ENCODE measurements at regions not wholly inside any gene's neighbourhood (a gene's known extent, or its start where the extent isn't known, plus 50 kb on each side); places are given as distances from the start of the nearest gene placed in this dataset.

DNA sequence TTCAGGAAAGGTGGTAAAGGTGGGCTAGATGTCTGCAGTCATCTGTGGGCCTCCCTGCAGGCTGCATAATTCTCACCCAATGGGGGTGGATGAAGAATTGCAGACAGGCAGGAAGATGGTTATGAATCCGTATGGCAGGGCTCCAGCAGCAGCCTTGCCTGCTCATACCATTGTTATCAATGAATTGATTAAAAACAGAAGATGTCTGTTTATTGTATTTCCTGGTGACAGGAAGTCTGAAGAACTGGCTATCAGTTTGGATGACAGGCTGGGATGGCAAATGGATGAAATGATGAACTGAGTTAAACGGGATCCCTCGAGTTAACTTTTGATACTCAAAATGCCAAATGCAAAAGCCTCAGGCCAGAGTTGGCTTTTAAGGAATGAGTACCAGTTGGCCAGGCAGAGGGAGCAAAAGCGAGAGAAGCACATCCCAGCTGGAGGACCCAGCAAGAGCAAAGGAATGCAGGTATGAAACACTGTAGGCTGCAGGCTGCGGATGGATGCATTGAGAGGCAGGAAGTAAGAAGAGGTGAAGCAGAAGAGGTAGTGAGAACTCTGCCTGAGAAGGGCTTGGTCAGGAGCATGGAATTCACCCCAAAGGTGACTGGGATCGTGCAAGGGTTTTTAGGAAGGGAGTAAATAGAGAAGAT, 550.0 kb upstream of the TBX3 start:
- Histone ChIP-seq H3K27ac (no peak overlapping the region), H3K4me3 (no peak overlapping the region)
- no peak for DNase-seq (ENCODE audit: low spot score)
- TF ChIP-seq, protein P1, sequence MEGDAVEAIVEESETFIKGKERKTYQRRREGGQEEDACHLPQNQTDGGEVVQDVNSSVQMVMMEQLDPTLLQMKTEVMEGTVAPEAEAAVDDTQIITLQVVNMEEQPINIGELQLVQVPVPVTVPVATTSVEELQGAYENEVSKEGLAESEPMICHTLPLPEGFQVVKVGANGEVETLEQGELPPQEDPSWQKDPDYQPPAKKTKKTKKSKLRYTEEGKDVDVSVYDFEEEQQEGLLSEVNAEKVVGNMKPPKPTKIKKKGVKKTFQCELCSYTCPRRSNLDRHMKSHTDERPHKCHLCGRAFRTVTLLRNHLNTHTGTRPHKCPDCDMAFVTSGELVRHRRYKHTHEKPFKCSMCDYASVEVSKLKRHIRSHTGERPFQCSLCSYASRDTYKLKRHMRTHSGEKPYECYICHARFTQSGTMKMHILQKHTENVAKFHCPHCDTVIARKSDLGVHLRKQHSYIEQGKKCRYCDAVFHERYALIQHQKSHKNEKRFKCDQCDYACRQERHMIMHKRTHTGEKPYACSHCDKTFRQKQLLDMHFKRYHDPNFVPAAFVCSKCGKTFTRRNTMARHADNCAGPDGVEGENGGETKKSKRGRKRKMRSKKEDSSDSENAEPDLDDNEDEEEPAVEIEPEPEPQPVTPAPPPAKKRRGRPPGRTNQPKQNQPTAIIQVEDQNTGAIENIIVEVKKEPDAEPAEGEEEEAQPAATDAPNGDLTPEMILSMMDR (IDR thresholded peaks at IDR 0.05), result no peak

DNA sequence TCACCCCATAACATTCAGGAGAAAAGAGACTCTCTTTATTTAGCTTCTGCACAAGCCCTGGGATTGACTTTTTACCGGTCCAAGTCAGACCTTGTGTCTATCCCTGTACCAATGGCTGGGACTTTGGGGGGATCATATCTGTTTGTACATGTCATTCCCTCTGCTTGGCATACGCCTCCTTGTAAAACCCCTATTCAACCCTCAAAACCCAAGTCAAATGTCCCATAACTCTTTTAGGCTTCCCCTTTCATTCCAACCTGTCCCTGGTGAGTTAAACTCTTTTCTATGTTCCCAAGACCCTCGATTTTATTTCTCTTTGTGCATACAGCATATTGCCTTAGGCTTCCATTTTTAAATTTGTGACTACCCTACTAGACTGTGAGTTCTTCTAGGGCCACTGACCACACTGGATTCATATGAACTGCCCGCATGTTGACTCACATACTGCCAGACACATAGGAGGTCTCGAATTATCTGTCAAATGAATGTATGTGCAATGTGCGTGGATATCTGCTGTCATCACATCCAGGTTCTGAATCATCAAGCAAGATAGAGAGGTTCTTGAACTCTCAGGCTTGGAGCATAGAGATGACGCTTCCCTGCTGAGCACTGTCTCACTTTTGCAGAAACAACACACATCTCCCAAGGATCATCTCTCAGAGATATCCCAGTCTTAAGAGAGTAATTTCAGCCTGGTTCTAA, 548.6 kb upstream of the TBX3 start:
- TF ChIP-seq, protein P1 (IDR thresholded peaks at IDR 0.05), result no peak
- DNase-seq (ENCODE audit: low spot score), result no peak
- Histone ChIP-seq H3K4me3 (no peak overlapping the region), H3K27ac (no peak overlapping the region)

DNA sequence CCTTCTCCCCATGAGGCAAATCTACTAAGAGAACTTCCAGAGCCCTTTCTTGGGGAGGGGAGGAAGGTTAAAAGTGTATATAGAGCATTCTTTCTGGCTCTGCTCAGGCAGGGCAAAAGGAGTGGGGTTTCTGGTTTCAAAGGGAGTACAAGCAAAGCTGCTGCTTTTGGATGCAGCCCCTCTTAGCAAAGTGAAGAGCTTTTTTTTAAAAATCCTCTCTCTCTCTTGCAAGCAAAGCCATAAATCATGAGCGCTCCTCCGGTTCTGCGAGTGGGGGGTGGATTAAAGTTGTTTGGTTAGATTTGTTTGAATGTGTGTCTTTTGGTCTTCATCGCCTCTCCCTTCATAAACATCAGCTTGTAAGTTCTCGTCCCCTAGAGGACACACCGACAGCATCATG, 546.6 kb upstream of the TBX3 start:
- TF ChIP-seq, protein P1 (IDR thresholded peaks at IDR 0.05), result no peak
- H3K27ac ChIP-seq, result no peak overlapping the region
- no peak for DNase-seq (ENCODE audit: low spot score)
- H3K4me3 ChIP-seq, result no peak overlapping the region

DNA sequence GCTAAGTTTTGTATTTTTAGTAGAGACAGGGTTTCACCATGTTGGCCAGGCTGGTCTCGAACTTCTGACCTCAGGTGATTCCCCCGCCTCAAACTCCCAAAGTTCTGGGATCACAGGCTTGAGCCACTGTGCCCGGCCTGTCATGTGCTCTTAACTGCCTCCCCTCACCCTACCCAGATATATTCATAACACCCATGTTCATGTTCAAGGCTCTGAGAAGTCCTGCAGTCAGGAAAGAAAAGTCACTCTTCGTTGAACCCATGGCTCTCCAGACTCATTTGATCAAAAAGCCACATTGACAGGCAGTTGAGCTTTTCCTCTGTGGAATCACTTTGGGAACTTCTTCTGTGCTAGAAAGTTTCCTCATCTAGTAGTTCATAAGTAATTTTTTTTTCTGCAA, 545.5 kb upstream of the TBX3 start:
- no peak overlapping the region for H3K4me3 ChIP-seq
- H3K27ac ChIP-seq, result no peak overlapping the region
- no peak for DNase-seq (ENCODE audit: low spot score)
- TF ChIP-seq, protein P1 (IDR thresholded peaks at IDR 0.05), result no peak

DNA sequence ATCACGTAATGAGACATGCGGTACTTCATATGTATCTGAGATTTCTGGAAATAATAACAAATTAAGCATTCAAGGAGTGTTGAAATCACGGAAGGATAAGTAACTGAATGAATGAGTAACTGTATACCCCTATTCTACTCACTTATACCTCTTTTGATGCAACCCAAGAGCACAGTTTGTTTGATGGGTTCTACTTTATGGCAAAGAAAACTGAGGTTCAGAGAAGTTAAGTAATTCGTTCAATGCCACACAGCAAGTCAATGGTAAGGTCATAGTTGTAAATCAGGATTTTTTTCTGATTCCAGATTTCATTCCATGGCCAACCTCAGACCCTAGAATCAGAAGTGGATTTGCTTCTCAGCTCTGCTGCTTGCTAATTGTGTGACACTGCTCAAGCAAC, 544.5 kb upstream of the TBX3 start:
- no peak overlapping the region for H3K27ac ChIP-seq
- H3K4me3 ChIP-seq, result no peak overlapping the region
- TF ChIP-seq, protein P1 (IDR thresholded peaks at IDR 0.05), result no peak
- no peak for DNase-seq (ENCODE audit: low spot score)

DNA sequence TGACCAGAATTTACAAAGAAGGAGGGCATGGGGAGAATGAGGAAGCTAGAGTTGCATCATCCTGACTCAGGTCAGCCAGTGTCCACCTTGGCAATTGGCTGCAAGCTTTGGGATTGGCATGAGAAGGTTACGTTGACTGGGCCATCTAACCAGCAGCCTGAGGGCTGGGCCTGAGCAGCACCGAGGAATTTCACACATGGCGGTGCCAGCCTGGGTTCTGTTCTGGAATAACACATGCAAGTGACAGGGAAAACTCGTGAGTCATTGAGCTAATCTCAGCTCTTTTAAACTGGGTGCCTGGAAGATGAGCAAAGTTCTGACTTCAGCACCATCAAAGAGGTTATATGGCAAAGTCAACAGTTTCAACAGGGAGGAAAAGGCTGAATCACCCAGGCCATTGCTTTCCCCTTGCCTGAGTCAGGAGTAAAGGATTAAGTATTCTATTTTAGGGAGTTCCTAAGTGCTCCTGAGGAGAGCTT, 543.2 kb upstream of the TBX3 start:
- no peak overlapping the region for H3K27ac ChIP-seq
- TF ChIP-seq, protein P1 (IDR thresholded peaks at IDR 0.05), result no peak
- DNase-seq (ENCODE audit: low spot score), result no peak
- H3K4me3 ChIP-seq, result no peak overlapping the region

DNA sequence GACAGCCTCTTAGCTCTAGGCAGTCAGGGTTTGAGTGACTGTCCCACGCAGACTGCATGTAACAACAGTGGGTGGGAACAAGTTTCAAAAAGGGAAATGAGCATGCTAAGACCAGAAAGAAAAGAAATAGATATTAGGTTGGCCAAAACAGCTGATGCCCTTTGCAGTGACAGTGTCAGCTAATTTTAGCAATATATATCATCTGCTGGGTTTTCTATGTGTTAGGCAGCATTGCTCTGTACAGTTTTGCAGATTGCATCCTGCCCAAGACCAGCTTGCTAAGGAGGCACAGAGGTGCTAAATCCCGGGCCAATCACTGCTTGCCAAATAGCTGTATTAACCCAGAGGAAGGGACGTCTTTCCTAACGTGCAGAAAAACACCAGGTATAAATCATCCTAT, 541.9 kb upstream of the TBX3 start:
- TF ChIP-seq, protein P1 (IDR thresholded peaks at IDR 0.05), result no peak
- H3K4me3 ChIP-seq, result no peak overlapping the region
- no peak overlapping the region for H3K27ac ChIP-seq
- no peak for DNase-seq (ENCODE audit: low spot score)

Measured in coronary artery (tissue), 2 donors.